CD1c-positive myeloid dendritic cell (primary cell): ENCODE measurements at regions not wholly inside any gene's neighbourhood (a gene's known extent, or its start where the extent isn't known, plus 50 kb on each side); places are given as distances from the start of the nearest gene placed in this dataset.
"Not testable (repeated sequence)": the region's sequence is repeated elsewhere in the genome, so short reads cannot be mapped to it uniquely, and the experiment has no call there.

ENCODE experiments used
- DNase-seq: peaks from one replicate; pipeline ENCODE4 v3.0.0-alpha.2; 2016; ENCODE audit errors: extremely low spot score

GRCh38 chr9:61953108-61953507 lies 763.3 kb downstream of the SPATA31A7 start:
- not testable (repeated sequence) for DNase-seq

DNA sequence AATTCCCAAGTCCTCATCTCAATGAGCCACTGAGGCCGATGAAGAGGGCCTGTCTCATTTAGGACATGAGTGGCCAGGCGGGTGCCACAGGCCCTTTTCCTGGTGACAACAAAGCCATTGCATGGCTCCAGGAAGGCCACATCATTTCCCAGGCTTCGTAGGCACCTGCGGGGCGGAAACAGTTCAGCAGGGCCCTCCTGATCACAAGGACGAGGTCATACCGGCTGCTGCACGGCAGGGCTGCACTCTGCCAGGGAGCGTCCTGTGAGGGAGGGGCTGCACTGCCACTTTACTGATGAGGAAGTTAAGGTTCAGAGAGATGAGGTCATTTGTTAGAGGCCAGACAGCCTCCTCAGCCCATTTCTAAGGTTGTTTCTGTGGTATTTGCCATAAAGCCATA lies 781.8 kb downstream of the SPATA31A7 start:
- not testable (repeated sequence) for DNase-seq

- DNase-seq, result not testable (repeated sequence)
Measured at GRCh38 chr9:61974501-61974900, 784.7 kb downstream of the SPATA31A7 start.

GRCh38 chr9:61976318-61976717 lies 786.5 kb downstream of the SPATA31A7 start:
- not testable (repeated sequence) for DNase-seq

GRCh38 chr9:61982727-61983126 lies 792.9 kb downstream of the SPATA31A7 start:
- peak; percentile 15 for DNase-seq

GRCh38 chr9:61983441-61983840 lies 793.6 kb downstream of the SPATA31A7 start:
- DNase-seq, result not testable (repeated sequence)

DNA sequence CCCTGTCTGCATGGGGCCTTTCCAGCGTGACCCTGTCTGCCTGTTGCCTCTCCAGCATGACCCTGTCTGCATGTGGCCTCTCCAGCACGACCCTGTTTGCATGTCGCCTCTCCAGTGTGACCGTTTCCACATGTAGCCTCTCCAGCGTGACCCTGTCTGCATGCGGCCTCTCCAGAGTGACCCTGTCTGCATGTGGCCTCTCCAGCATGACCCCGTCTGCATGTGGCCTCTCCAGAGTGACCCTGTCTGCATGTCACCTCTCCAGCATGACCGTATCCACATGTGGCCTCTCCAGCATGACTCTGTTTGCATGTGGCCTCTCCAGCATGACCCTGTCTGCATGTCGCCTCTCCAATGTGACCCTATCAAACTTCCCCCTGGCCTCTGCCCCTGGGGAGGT lies 794.1 kb downstream of the SPATA31A7 start:
- DNase-seq, result not testable (repeated sequence)

DNA sequence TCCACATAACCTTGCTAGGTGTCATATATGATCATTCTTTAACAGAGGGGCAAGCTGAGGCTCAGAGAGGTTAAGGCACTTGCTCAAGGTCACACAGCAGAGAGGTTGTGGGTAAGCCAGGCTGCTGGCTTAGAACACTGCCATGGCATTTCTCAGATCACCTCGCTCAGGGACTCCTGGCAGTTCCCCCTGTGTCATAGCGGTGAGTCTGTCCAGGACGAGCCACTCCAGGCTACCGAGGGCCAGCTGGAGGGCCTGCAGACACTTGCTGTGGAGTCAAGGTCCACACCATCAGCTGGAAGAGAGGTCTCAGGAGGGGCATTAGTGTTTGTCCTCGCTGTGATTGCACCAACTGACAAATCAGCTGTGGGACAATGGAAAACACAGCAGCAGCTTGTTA lies 794.7 kb downstream of the SPATA31A7 start:
- DNase-seq, result not testable (repeated sequence)

- DNase-seq, result not testable (repeated sequence)
Measured at GRCh38 chr9:61992110-61992509, 802.3 kb downstream of the SPATA31A7 start.

GRCh38 chr9:62032441-62032840 lies 842.6 kb downstream of the SPATA31A7 start:
- DNase-seq, result not testable (repeated sequence)

DNA sequence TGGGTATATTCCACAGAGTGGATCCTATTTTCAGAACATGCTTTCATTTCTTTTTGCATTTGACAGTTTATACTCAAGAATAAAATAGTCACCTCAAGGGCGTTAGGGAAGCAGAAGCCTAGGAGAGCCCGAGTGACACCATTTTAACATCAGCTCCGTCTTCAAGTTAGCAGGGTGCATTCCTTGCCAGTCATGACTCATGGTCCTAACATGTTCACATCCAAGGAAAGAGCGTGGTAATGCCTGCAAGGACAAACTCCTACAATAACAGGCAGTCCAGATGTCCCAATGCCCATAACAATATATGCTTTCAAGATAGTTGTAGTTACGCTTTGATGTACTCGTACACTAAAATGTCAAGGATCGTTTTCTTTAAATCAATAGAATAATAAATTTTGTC lies 848.4 kb downstream of the SPATA31A7 start:
- not testable (repeated sequence) for DNase-seq

GRCh38 chr9:62058155-62058554 lies 868.3 kb downstream of the SPATA31A7 start:
- not testable (repeated sequence) for DNase-seq

- DNase-seq, result not testable (repeated sequence)
Measured at GRCh38 chr9:62071043-62071442, 881.2 kb downstream of the SPATA31A7 start.

GRCh38 chr9:62073401-62073800 lies 883.6 kb downstream of the SPATA31A7 start:
- DNase-seq, result not testable (repeated sequence)

DNA sequence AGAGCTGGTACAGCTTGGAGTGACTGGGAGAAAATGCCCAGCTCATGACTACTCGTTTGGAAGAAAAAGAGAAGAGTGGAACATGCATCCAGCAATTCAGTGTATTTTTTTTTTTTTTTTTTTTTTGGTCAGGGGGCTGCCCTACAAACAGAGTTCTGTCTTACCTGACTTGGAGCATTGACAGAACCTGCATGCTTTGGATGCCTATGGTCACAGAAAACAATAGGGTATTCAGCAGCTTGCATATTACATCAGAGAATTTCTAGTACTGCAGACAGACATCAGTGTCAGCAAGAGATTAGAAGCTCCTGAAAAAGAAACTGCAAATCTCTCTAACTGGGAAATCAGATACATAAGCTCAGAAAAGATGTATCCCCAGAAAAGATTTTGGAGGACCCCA lies 894.4 kb downstream of the SPATA31A7 start:
- DNase-seq, result not testable (repeated sequence)

- not testable (repeated sequence) for DNase-seq
Measured at GRCh38 chr9:62095714-62096345, 906.0 kb downstream of the SPATA31A7 start.

DNA sequence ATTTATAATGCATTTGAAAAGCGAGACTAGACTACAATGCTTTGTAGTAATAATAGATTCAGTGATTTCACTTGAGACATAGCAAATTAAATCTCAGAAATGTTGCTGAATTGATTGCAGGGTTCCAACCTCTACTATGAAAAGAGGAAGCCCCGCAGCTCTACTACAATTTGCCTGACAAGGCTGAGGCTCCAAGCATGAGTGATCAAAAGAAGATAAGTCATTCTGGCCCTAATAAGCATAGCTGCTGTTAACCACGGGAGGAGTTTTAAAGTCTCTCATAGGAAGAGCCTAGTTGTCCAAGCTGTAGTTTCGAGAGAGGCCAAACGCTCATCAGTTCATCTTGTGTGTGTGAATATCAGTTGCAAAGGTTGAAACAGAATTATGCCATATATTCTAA lies 920.6 kb downstream of the SPATA31A7 start:
- not testable (repeated sequence) for DNase-seq

- not testable (repeated sequence) for DNase-seq
Measured at GRCh38 chr9:62116951-62117640, 927.3 kb downstream of the SPATA31A7 start.

DNA sequence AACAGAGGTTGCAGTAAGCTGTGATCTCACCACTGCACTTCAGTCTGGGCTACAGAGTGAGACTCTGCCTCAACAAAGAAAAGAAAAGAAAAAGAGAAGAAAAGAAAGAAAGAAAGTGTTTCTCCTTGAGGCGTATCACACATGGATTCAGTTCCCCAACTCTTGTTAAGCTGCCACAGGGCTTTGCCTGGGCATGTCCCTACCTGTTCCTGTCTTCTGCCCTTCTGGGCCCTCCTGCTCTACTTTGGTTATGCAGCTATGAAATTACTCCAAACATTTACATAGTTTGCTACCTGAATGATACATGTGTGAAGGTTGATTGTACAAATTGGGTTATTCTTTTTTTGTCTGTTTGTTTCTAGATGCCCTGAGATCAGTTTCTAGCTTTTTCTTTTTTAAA lies 929.8 kb downstream of the SPATA31A7 start:
- not testable (repeated sequence) for DNase-seq

DNA sequence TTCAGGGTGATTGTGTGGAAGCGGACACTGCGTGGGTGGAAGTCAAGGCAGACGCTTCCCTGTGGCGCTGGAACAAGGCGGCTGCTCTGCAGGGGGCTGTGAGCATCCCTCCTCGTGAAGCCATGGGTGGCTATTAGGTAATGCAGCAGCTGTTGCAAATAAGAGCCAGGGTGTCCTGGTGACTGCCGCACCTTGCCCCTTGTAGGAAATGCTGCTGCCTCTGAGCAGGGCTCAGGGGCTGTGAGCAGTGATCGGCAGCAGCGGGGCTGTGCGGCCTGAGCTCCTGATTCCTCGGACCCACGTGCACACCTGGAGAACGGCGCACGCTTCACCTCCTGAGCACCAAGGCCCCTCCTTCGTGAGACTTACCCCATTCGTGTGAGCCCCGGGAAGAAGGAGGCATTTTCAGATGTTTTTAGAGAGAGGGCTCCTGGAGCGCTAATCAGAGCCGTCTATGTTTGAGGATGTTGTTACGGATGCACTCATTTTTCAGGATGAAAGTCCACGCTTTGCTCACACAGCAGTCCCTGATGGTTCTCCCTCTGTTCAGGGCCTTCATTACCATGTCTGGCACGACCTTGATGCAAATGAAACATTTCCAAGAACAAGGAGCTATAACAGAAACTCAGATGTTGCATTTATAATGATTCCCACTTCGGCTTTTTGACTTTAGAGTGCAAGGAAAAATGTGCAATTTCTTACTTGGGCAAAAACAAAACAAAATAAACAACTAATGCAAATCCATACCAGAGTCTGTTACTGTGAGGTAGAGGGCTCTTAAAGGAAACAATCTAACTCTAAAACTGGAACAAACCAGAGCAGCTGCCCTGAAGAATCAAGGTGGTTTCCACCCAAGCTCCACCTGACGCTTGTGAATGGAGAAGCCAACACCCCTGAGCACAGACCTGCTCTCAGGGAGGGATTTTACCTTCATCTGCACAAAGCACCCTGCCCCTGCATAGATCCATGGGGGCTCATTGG lies 936.1 kb downstream of the SPATA31A7 start:
- not testable (repeated sequence) for DNase-seq

- DNase-seq, result not testable (repeated sequence)
Measured at GRCh38 chr9:62135022-62135421, 945.2 kb downstream of the SPATA31A7 start.

- not testable (repeated sequence) for DNase-seq
Measured at GRCh38 chr9:62145648-62146047, 955.8 kb downstream of the SPATA31A7 start.
